IMR-90 (cell line): ENCODE measurements at regions not wholly inside any gene's neighbourhood (a gene's known extent, or its start where the extent isn't known, plus 50 kb on each side); places are given as distances from the start of the nearest gene placed in this dataset.

ENCODE experiments used
- BHLHE40 ChIP-seq: fragments of 150-350 bp; IDR thresholded peaks from 2 replicates; pipeline ENCODE4 v1.6.1; 2016; ENCODE audit warnings: mild to moderate bottlenecking, low read depth, low read length
- CTCF ChIP-seq: conservative IDR thresholded peaks from 2 replicates; pipeline ENCODE4 v1.5.1; 2012; ENCODE audit warnings: mild to moderate bottlenecking, low read depth, low read length, improper control_type of control experiment
- FOS ChIP-seq: fragments of 150-350 bp; IDR thresholded peaks from 2 replicates; pipeline ENCODE4 v1.6.1; 2016; ENCODE audit warnings: low read depth, low read length
- MXI1 ChIP-seq: IDR thresholded peaks from 2 replicates; pipeline ENCODE4 v1.6.1; 2012; ENCODE audit warnings: low read depth, mild to moderate bottlenecking, low read length, moderate library complexity, borderline replicate concordance
- NFE2L2 ChIP-seq: fragments of 150-350 bp; IDR thresholded peaks from 2 replicates; pipeline ENCODE4 v1.6.1; 2016; ENCODE audit warnings: low read depth, mild to moderate bottlenecking, low read length
- POLR2A ChIP-seq: IDR thresholded peaks from 2 replicates; pipeline ENCODE4 v1.6.1; 2012; ENCODE audit warnings: mild to moderate bottlenecking, low read depth, low read length
- RAD21 ChIP-seq: IDR thresholded peaks from 2 replicates; pipeline ENCODE4 v1.6.1; 2012; ENCODE audit warnings: low read length, improper control_type of control experiment
- RCOR1 ChIP-seq: IDR thresholded peaks from 2 replicates; pipeline ENCODE4 v1.6.1; 2012; ENCODE audit warnings: mild to moderate bottlenecking, low read length, improper control_type of control experiment; ENCODE audit not compliant: insufficient replicate concordance
- RFX5 ChIP-seq: IDR thresholded peaks from 2 replicates; pipeline ENCODE4 v1.8.0; 2012; ENCODE audit warnings: low read depth, mild to moderate bottlenecking, low read length, moderate library complexity
- USF2 ChIP-seq: fragments of 150-350 bp; IDR thresholded peaks from 2 replicates; pipeline ENCODE4 v1.6.1; 2017; ENCODE audit warnings: mild to moderate bottlenecking, antibody characterized with exemption, low read length, low read depth

GRCh38 chr11:134743820-134744195, 331.8 kb upstream of the B3GAT1 start:
- TF ChIP-seq MXI1 = no peak
- TF ChIP-seq CTCF = no peak
- no peak for TF ChIP-seq RCOR1
- no peak for TF ChIP-seq RFX5
- no peak for TF ChIP-seq POLR2A
- no peak for TF ChIP-seq BHLHE40
- TF ChIP-seq FOS = no peak
- TF ChIP-seq RAD21 = no peak
- no peak for TF ChIP-seq USF2
- TF ChIP-seq NFE2L2 = no peak
